ENCODE measurements at regions not wholly inside any gene's neighbourhood (a gene's known extent, or its start where the extent isn't known, plus 50 kb on each side); places are given as distances from the start of the nearest gene placed in this dataset.

GRCh38 chr2:150548527-150548926 lies 61.1 kb upstream of the RND3 start:
- DNase-seq (ENCODE audit: low read depth in 2 of 2) = no peak

- no peak for DNase-seq (ENCODE audit: low read depth in 2 of 2)
Measured at GRCh38 chr2:150545916-150546315, 58.4 kb upstream of the RND3 start.

GRCh38 chr2:150544731-150545130 lies 57.3 kb upstream of the RND3 start:
- no peak for DNase-seq (ENCODE audit: low read depth in 2 of 2)

- DNase-seq (ENCODE audit: low read depth in 2 of 2) = no peak
Measured at GRCh38 chr2:150542692-150543091, 55.2 kb upstream of the RND3 start.

- DNase-seq (ENCODE audit: low read depth in 2 of 2) = no peak
Measured at GRCh38 chr2:150542172-150542571, 54.7 kb upstream of the RND3 start.

- no peak for DNase-seq (ENCODE audit: low read depth in 2 of 2)
Measured at GRCh38 chr2:150538651-150539201, 51.3 kb upstream of the RND3 start.

All from stimulated activated CD4-positive, alpha-beta T cell treated with anti-CD3 and anti-CD28 coated beads, Interleukin-12 subunit alpha, Interleukin-12 subunit beta, amount 100 ng/mL, for 24 hours (primary cell).